Upper lobe of left lung (tissue), 6 donors: ENCODE measurements at regions not wholly inside any gene's neighbourhood (a gene's known extent, or its start where the extent isn't known, plus 50 kb on each side); places are given as distances from the start of the nearest gene placed in this dataset.

Source experiments
- ATAC-seq, 2 donors: fragments of 200-7000 bp; cut with Tn5 transposase; one replicate each; pipeline ENCODE4 v1.9.1; 2022; ENCODE audit warnings: mild to moderate bottlenecking in 2 of 2, moderate library complexity in 2 of 2; ENCODE audit not compliant: low FRiP score in 2 of 2
- DNase-seq, 2 donors: peaks; one replicate each; pipeline ENCODE4 v3.0.0-alpha.2; 2019 to 2020
- H3K27ac ChIP-seq, 4 donors: fragments of 200-600 bp; sonication (generic); one replicate each; pipeline ENCODE4 v1.5.1; 2016 to 2019
- H3K27me3 ChIP-seq, 4 donors: fragments of 200-600 bp; sonication (generic); one replicate each; pipeline ENCODE4 v1.5.1; 2017 to 2019
- H3K36me3 ChIP-seq, 4 donors: fragments of 200-600 bp; sonication (generic); one replicate each; pipeline ENCODE4 v1.5.1; 2016 to 2019
- H3K4me1 ChIP-seq, 4 donors: fragments of 200-600 bp; sonication (generic); one replicate each; pipeline ENCODE4 v1.5.1; 2018 to 2019
- H3K4me3 ChIP-seq, 4 donors: fragments of 200-600 bp; sonication (generic); one replicate each; pipeline ENCODE4 v1.5.1; 2017 to 2019; ENCODE audit warnings: mild to moderate bottlenecking in 2 of 4, moderate library complexity in 1 of 4
- H3K9me3 ChIP-seq, 4 donors: fragments of 200-600 bp; sonication (generic); one replicate each; pipeline ENCODE4 v1.5.1; 2018 to 2019
- CTCF ChIP-seq, 6 experiments: fragments of 450-650 bp in 4 of 6; fragments of 200-600 bp in 2 of 6; sonication (generic) in 2 of 6; IDR thresholded peaks; one replicate each; pipeline ENCODE4 v1.5.1; 2016 to 2019; ENCODE audit warnings: antibody characterized with exemption in 6 of 6
- EP300 ChIP-seq, 4 donors: sonication (generic); formaldehyde crosslinking; IDR thresholded peaks; one replicate each; pipeline ENCODE4 v1.5.1; 2017; ENCODE audit warnings: antibody characterized with exemption in 4 of 4, control low read depth in 2 of 4
- POLR2A ChIP-seq, 4 donors: fragments of 450-650 bp; IDR thresholded peaks; one replicate each; pipeline ENCODE4 v1.5.1; 2016 to 2017; ENCODE audit warnings: antibody characterized with exemption in 4 of 4, mild to moderate bottlenecking in 2 of 4
- POLR2AphosphoS5 ChIP-seq, 2 donors: sonication (generic); formaldehyde crosslinking; IDR thresholded peaks; one replicate each; pipeline ENCODE4 v1.5.1; 2017; ENCODE audit warnings: antibody characterized with exemption in 2 of 2
- WGBS, 2 donors: methylation state at CpG; one replicate each; pipeline ENCODE4 v1.1.5; 2017 to 2018; 5-methylcytosine and 5-hydroxymethylcytosine counted together
- donor health status: DM: no; HTN: no; CAD: no; lungs with moderate emphysema.
- donor health status: DM: no; HTN: yes; CAD: no; lungs with severe emphysema.

GRCh38 chr11:64466115-64466718, 89.5 kb upstream of the SLC22A11 start:
- Histone ChIP-seq H3K27ac (no peak overlapping the region), H3K27me3 (no peaks in the 10 kb centered on the region), H3K4me1 (no peaks in the 10 kb centered on the region), H3K9me3 (no peaks in the 10 kb centered on the region), H3K36me3 (no peaks in the 10 kb centered on the region), H3K4me3 (no peak overlapping the region)
- ATAC-seq (no peak), DNase-seq (no peak)
- TF ChIP-seq CTCF (IDR thresholded peaks at IDR 0.05) (no peak), EP300 (IDR thresholded peaks at IDR 0.05) (no peak), POLR2A (IDR thresholded peaks at IDR 0.05) (no peak)
- WGBS, 2 donors: 90 to 91% methylated on average over 7 of the region's 7 CpGs

- Histone ChIP-seq H3K4me1 (no peaks in the 10 kb centered on the region), H3K36me3 (no peaks in the 10 kb centered on the region), H3K27me3 (no peaks in the 10 kb centered on the region), H3K27ac (no peak overlapping the region), H3K4me3 (no peak overlapping the region), H3K9me3 (no peaks in the 10 kb centered on the region)
- TF ChIP-seq CTCF (IDR thresholded peaks at IDR 0.05): no peak
- no peak for TF ChIP-seq EP300 (IDR thresholded peaks at IDR 0.05)
- TF ChIP-seq POLR2AphosphoS5 (IDR thresholded peaks at IDR 0.05): no peak
- no peak for TF ChIP-seq POLR2A (IDR thresholded peaks at IDR 0.05)
- ATAC-seq: no peak
- DNase-seq: no peak
- WGBS, 2 donors: 70 to 72% methylated on average over 4 to 5 of the region's 5 CpGs
Observed at GRCh38 chr11:64469288-64469687, 86.5 kb upstream of the SLC22A11 start.

DNA sequence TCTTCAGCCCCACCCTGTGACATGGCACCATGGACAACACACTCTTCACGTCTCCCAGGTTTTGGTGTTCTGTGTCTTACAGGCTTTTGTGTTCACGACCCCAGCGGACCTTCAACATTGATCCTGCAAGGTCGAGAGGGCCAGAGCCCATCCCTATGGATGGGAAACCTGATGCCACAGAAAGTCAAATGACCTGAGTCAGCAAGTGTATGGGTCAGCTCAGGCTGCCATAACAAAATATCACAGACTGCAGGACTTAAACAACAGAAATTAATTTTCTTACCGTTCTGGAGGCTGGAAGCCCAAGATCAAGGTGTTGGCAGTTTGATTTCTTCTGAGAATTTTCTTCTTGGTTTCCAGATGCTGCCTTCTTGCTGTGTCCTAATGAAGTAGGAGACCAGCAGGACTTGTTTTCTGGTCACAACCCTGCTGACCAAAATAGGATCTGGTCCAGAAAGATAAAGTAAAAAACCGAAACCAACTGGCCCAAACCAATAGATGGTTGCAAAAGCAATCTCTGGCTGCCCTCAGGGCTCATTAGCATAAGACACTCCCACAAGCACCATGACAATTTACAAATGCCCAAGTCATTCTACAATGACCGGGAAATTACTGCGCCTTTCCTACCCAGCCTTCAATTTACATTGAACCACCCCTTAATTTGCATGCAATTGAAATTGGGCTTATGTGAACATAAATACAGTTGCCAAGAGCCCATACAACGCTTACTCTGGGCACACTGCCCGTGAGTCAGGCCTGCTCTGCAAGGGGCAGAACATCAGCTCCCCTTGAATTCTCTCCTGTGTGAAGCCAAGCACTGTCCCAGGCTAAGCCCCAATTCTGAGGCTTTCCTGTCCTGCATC, 82.9 kb upstream of the SLC22A11 start:
- TF ChIP-seq POLR2A (IDR thresholded peaks at IDR 0.05): no peak
- no peak for TF ChIP-seq POLR2AphosphoS5 (IDR thresholded peaks at IDR 0.05)
- no peak for TF ChIP-seq EP300 (IDR thresholded peaks at IDR 0.05)
- TF ChIP-seq CTCF (IDR thresholded peaks at IDR 0.05): no peak
- H3K27me3 ChIP-seq: no peaks in the 10 kb centered on the region
- no peak overlapping the region for H3K27ac ChIP-seq
- ATAC-seq (no peak), DNase-seq (no peak)
- H3K4me3 ChIP-seq: no peak overlapping the region
- 73 to 80% methylated on average over 10 of the region's 10 CpGs for WGBS, 2 donors
- H3K9me3 ChIP-seq: no peaks in the 10 kb centered on the region
- no peaks in the 10 kb centered on the region for H3K36me3 ChIP-seq
- H3K4me1 ChIP-seq: no peaks in the 10 kb centered on the region

DNA sequence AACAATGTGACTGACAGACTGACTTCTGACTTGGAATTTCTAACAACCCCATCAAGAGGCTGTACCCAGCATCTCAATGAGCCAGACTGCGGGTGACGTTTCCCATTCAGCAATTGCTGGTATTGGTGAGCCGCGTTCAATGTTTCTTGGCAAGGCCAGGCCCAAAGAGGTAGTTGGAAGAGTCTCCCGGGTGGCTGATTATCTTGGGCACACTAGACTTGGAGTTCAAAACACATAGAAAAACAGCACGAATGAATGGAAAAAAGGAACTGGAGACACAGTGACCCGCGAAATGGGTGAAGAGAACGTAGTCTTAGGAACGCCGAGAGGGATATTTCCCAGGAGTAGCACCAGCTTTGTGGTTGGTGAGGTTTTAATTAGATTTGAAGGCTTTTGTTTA, 81.1 kb upstream of the SLC22A11 start:
- no peaks in the 10 kb centered on the region for H3K27me3 ChIP-seq
- no peak overlapping the region for H3K27ac ChIP-seq
- ATAC-seq: no peak
- TF ChIP-seq POLR2A (IDR thresholded peaks at IDR 0.05) (no peak), EP300 (IDR thresholded peaks at IDR 0.05) (no peak), POLR2AphosphoS5 (IDR thresholded peaks at IDR 0.05) (no peak), CTCF (IDR thresholded peaks at IDR 0.05) (no peak)
- no peaks in the 10 kb centered on the region for H3K4me1 ChIP-seq
- H3K9me3 ChIP-seq: no peaks in the 10 kb centered on the region
- no peak overlapping the region for H3K4me3 ChIP-seq
- no peaks in the 10 kb centered on the region for H3K36me3 ChIP-seq
- DNase-seq: no peak
- 85 to 94% methylated on average over 11 of the region's 11 CpGs for WGBS, 2 donors
